Activated naive CD4-positive, alpha-beta T cell treated with anti-CD3 and anti-CD28 coated beads for 36 hours (primary cell): ENCODE measurements at regions not wholly inside any gene's neighbourhood (a gene's known extent, or its start where the extent isn't known, plus 50 kb on each side); places are given as distances from the start of the nearest gene placed in this dataset.

ENCODE experiments used
- CTCF ChIA-PET: fragments of 350-600 bp; sonication (Branson Sonifier 250); formaldehyde crosslinking; loops from one replicate; lab custom pipeline; 2021; ENCODE audit warnings: antibody characterized with exemption; lab: Charles Lee
- DNase-seq: peaks from one replicate; pipeline ENCODE4 v3.0.0-alpha.2; 2020
- H3K27ac Mint-ChIP-seq: one replicate; pipeline ENCODE4 v1.8.0; 2021; ENCODE audit warnings: mild to moderate bottlenecking, mixed read lengths
- H3K27me3 Mint-ChIP-seq: one replicate; pipeline ENCODE4 v1.8.0; 2021; ENCODE audit warnings: low read depth, mixed read lengths
- H3K36me3 Mint-ChIP-seq: one replicate; pipeline ENCODE4 v1.8.0; 2021; ENCODE audit warnings: low read depth, mixed read lengths
- H3K4me1 Mint-ChIP-seq: one replicate; pipeline ENCODE4 v1.8.0; 2021; ENCODE audit warnings: low read depth, mixed read lengths
- H3K4me3 Mint-ChIP-seq: one replicate; pipeline ENCODE4 v1.8.0; 2021; ENCODE audit warnings: mild to moderate bottlenecking, moderate library complexity, mixed read lengths
- H3K9me3 Mint-ChIP-seq: one replicate; pipeline ENCODE4 v1.8.0; 2021; ENCODE audit warnings: mixed read lengths
- intact Hi-C: fragments of 100-400 bp; cut with micrococcal nuclease; formaldehyde crosslinking; loops from one replicate; pipeline ENCODE4 v1.15.1; 2023

- no peak for DNase-seq
- Mint-ChIP-seq H3K27ac (no peak overlapping the region), H3K4me1 (no peaks in the 10 kb centered on the region), H3K36me3 (no peaks in the 10 kb centered on the region), H3K27me3 (peaks cover 26% of the 10 kb centered on the region), H3K4me3 (no peak overlapping the region), H3K9me3 (peaks cover 18% of the 10 kb centered on the region)
- CTCF ChIA-PET, result no interaction called here
- intact Hi-C loops, result no loop called here
These were observed 165.3 kb downstream of the TMEM167A start for GRCh38 chr5:82911910-82912309.

- Mint-ChIP-seq H3K9me3 (peaks cover 11% of the 10 kb centered on the region), H3K4me3 (no peak overlapping the region), H3K27me3 (peaks cover 27% of the 10 kb centered on the region), H3K36me3 (no peaks in the 10 kb centered on the region), H3K27ac (no peak overlapping the region), H3K4me1 (no peaks in the 10 kb centered on the region)
- intact Hi-C loops, result no loop called here
- DNase-seq, result no peak
- CTCF ChIA-PET, result no interaction called here
These were observed 166.3 kb downstream of the TMEM167A start for GRCh38 chr5:82910905-82911304.

DNA sequence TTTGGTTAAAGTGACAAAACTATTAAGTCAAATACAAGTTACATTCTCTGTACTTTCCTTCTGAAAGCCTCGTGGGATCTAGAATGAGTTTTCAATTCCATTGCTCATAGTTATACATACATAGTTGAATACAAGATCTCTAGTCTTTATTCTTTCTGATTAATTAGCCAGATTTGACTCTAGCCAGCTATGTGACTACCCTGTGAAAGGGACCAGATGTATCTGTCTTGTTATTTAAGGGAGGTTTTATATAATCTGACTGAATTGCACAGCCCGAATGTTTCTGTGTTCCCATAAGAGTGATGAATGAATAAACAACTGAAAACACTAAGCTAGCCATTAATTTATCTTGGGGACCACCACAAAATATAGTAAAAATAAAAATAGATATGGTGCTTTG is 166.7 kb downstream of the TMEM167A start:
- Mint-ChIP-seq H3K9me3 (peaks cover 6% of the 10 kb centered on the region), H3K36me3 (no peaks in the 10 kb centered on the region), H3K27me3 (peaks cover 30% of the 10 kb centered on the region), H3K4me1 (no peaks in the 10 kb centered on the region), H3K27ac (no peak overlapping the region), H3K4me3 (no peak overlapping the region)
- DNase-seq, result no peak
- CTCF ChIA-PET, result no interaction called here
- intact Hi-C loops, result no loop called here

- H3K36me3 Mint-ChIP-seq, result no peaks in the 10 kb centered on the region
- H3K27me3 Mint-ChIP-seq, result peaks cover 33% of the 10 kb centered on the region
- no peak overlapping the region for H3K4me3 Mint-ChIP-seq
- no peak for DNase-seq
- intact Hi-C loops, result no loop called here
- H3K9me3 Mint-ChIP-seq, result no peaks in the 10 kb centered on the region
- CTCF ChIA-PET, result no interaction called here
- no peak overlapping the region for H3K27ac Mint-ChIP-seq
- no peaks in the 10 kb centered on the region for H3K4me1 Mint-ChIP-seq
These were observed 167.4 kb downstream of the TMEM167A start for GRCh38 chr5:82909771-82910170.

DNA sequence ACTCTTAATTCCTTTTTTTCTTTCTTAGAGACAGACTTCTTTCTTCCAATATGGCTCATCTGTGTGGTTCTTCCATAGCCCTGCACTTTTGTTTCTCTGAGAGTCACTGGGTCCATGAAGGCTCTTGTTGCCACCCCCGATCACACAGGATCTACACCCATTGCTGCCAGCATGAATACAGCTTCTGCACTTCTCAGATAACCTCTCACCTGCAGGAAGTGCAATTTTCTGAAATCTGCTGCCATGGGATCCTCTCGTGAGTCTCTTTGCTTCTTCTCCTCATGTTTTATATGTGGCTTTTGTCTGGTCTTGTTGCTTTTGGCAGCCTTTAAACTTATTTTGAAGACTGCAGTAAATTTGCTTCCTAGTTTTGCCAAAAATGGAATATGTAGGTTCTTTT is 171.2 kb downstream of the TMEM167A start:
- Mint-ChIP-seq H3K4me1 (no peaks in the 10 kb centered on the region), H3K36me3 (no peaks in the 10 kb centered on the region), H3K27ac (no peak overlapping the region), H3K9me3 (peaks cover 13% of the 10 kb centered on the region), H3K4me3 (no peak overlapping the region), H3K27me3 (peaks cover 19% of the 10 kb centered on the region)
- CTCF ChIA-PET, result no interaction called here
- intact Hi-C loops, result no loop called here
- DNase-seq, result no peak

GRCh38 chr5:82901281-82901888 is 175.8 kb downstream of the TMEM167A start:
- no peak overlapping the region for H3K27ac Mint-ChIP-seq
- no peak overlapping the region for H3K4me3 Mint-ChIP-seq
- peaks cover 7% of the 10 kb centered on the region for H3K27me3 Mint-ChIP-seq
- no peaks in the 10 kb centered on the region for H3K4me1 Mint-ChIP-seq
- H3K36me3 Mint-ChIP-seq, result no peaks in the 10 kb centered on the region
- intact Hi-C loops, result no loop called here
- no peak for DNase-seq
- H3K9me3 Mint-ChIP-seq, result peaks cover 20% of the 10 kb centered on the region
- CTCF ChIA-PET, result no interaction called here

DNA sequence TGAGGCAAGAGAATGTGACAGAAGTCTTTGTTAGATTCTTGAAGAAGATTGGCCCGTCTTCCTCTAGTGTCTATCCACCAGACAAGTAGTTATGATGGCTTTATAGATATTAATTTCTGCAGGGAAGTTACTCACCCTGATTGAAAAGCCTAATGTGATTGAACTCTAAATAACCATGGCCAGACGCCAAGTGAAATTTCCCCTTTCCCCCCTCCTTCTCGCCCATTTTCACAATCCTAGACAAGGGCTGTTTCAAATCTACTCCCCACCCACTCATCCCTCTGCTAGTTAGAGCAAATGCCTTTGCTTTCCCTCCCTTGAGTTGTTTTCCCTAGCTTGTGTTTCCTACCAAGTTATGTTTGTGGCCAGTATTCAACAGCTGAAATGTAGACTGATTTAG is 182.5 kb downstream of the TMEM167A start:
- DNase-seq, result no peak
- intact Hi-C loops, result no loop called here
- Mint-ChIP-seq H3K27ac (no peak overlapping the region), H3K27me3 (peaks cover 6% of the 10 kb centered on the region), H3K4me1 (no peaks in the 10 kb centered on the region), H3K36me3 (no peaks in the 10 kb centered on the region), H3K9me3 (peaks cover 4% of the 10 kb centered on the region), H3K4me3 (no peak overlapping the region)
- CTCF ChIA-PET, result no interaction called here

GRCh38 chr5:82889088-82889487 is 188.1 kb downstream of the TMEM167A start:
- no peak overlapping the region for H3K27ac Mint-ChIP-seq
- peaks cover 10% of the 10 kb centered on the region for H3K4me1 Mint-ChIP-seq
- H3K9me3 Mint-ChIP-seq, result no peaks in the 10 kb centered on the region
- DNase-seq, result no peak
- no peak overlapping the region for H3K4me3 Mint-ChIP-seq
- CTCF ChIA-PET, result interaction anchor here (0.7 kb wide), 1 partner anchor 9 kb away, joined by 3 read pairs; no protein-coding TSS in a partner anchor
- no peaks in the 10 kb centered on the region for H3K36me3 Mint-ChIP-seq
- H3K27me3 Mint-ChIP-seq, result peaks cover 16% of the 10 kb centered on the region
- intact Hi-C loops, result no loop called here

- Mint-ChIP-seq H3K4me3 (no peak overlapping the region), H3K27me3 (peaks cover 10% of the 10 kb centered on the region), H3K27ac (no peak overlapping the region), H3K4me1 (peaks cover 18% of the 10 kb centered on the region), H3K36me3 (no peaks in the 10 kb centered on the region), H3K9me3 (no peaks in the 10 kb centered on the region)
- intact Hi-C loops, result no loop called here
- DNase-seq, result no peak
- CTCF ChIA-PET, result no interaction called here
These were observed 190.3 kb downstream of the TMEM167A start for GRCh38 chr5:82886911-82887310.

GRCh38 chr5:82885627-82886389 is 191.4 kb downstream of the TMEM167A start:
- no peak for DNase-seq
- Mint-ChIP-seq H3K36me3 (no peaks in the 10 kb centered on the region), H3K4me3 (no peak overlapping the region), H3K27ac (no peak overlapping the region), H3K9me3 (no peaks in the 10 kb centered on the region), H3K27me3 (peaks cover 10% of the 10 kb centered on the region), H3K4me1 (peaks cover 24% of the 10 kb centered on the region)
- intact Hi-C loops, result no loop called here
- CTCF ChIA-PET, result interaction anchor here (0.6 kb wide), 1 partner anchor 17 kb away, joined by 3 read pairs; no protein-coding TSS in a partner anchor

GRCh38 chr5:82884821-82885471 is 192.2 kb downstream of the TMEM167A start:
- Mint-ChIP-seq H3K36me3 (peaks cover 3% of the 10 kb centered on the region), H3K4me3 (no peak overlapping the region), H3K4me1 (peaks cover 24% of the 10 kb centered on the region), H3K9me3 (peaks cover 6% of the 10 kb centered on the region), H3K27ac (no peak overlapping the region), H3K27me3 (peaks cover 10% of the 10 kb centered on the region)
- CTCF ChIA-PET, result interaction anchor here (0.6 kb wide), 1 partner anchor 18 kb away, joined by 3 read pairs; no protein-coding TSS in a partner anchor
- no peak for DNase-seq
- intact Hi-C loops, result loop anchor here (5.0 kb wide), 1 partner anchor 587 kb away; the partner anchor contains the start of gene VCAN

- no peak overlapping the region for H3K27ac Mint-ChIP-seq
- peaks cover 24% of the 10 kb centered on the region for H3K4me1 Mint-ChIP-seq
- H3K4me3 Mint-ChIP-seq, result no peak overlapping the region
- intact Hi-C loops, result loop anchor here (5.0 kb wide), 1 partner anchor 590 kb away; the partner anchor contains the start of gene VCAN
- H3K27me3 Mint-ChIP-seq, result peaks cover 8% of the 10 kb centered on the region
- CTCF ChIA-PET, result no interaction called here
- peaks cover 3% of the 10 kb centered on the region for H3K36me3 Mint-ChIP-seq
- peaks cover 17% of the 10 kb centered on the region for H3K9me3 Mint-ChIP-seq
- DNase-seq, result no peak
These were observed 194.9 kb downstream of the TMEM167A start for GRCh38 chr5:82882316-82882715.
